ENCODE measurements at regions not wholly inside any gene's neighbourhood (a gene's known extent, or its start where the extent isn't known, plus 50 kb on each side); places are given as distances from the start of the nearest gene placed in this dataset.

DNA sequence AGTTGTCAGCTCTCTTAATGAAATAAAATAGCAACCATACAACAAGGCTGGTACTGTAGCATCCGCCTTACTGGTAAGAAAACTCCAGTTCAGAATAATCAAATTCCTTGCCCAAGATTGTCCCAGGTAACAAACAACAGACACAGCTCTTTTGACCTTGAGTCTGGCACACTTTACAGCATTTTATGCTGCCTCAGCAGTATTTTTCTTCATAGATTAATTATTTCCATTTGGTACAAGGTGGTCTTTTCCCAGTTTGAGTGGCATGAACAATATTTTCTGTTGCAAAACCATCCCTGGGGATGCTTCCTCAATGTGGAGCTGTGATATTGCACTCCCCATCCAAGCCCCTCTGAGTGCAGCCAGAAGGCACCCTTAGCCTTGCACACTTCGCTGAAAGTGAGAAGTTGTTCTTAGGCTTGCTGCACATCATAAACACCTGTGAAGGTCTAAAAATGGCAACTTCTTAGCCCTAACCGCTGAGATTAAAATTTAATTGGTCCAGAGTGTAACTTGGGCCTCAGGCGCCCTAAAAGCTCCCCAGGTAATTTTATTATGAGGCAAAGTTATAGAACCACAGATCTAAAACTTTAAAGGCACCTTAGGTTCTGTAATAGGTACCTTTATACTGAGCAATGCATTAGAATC lies 523.3 kb downstream of the CMPK2 start:
- Histone ChIP-seq H3F3A (ENCODE audit: insufficient read depth, low read length, poor library complexity, severe bottlenecking) (no peaks in the 10 kb centered on the region), H3K9me3 (ENCODE audit: low read length) (no peaks in the 10 kb centered on the region), H3K9ac (ENCODE audit: low read length) (no peak overlapping the region), H3K4me3 (ENCODE audit: low read length) (no peak overlapping the region), H3K27me3 (ENCODE audit: insufficient read depth, low read depth, low read length) (no peaks in the 10 kb centered on the region), H3K9me2 (ENCODE audit: insufficient read depth, low read length) (no peaks in the 10 kb centered on the region), H3K4me2 (ENCODE audit: low read length) (no peak overlapping the region), H4K20me1 (ENCODE audit: insufficient read depth) (no peaks in the 10 kb centered on the region), H2AFZ (ENCODE audit: low read depth, low read length) (no peak overlapping the region), H3K36me3 (ENCODE audit: insufficient read depth, low read length) (no peaks in the 10 kb centered on the region), H3K79me2 (replicated peaks; ENCODE audit: insufficient read depth, low read length) (no peaks in the 10 kb centered on the region), H3K27ac (ENCODE audit: low read length) (no peak overlapping the region)
- TF ChIP-seq RAD21 (conservative IDR thresholded peaks at IDR 0.05) (no peak), SMC3 (conservative IDR thresholded peaks at IDR 0.05; ENCODE audit: poor library complexity) (no peak), EZH2 (IDR thresholded peaks at IDR 0.05; ENCODE audit: borderline replicate concordance, insufficient read depth, low read length, poor library complexity, severe bottlenecking) (no peak), MXI1 (conservative IDR thresholded peaks at IDR 0.05; ENCODE audit: poor library complexity, severe bottlenecking) (no peak), POLR2AphosphoS5 (IDR thresholded peaks at IDR 0.05) (no peak), EP300 (conservative IDR thresholded peaks at IDR 0.05; ENCODE audit: poor library complexity, severe bottlenecking) (no peak), TAF1 (IDR thresholded peaks at IDR 0.05; ENCODE audit: low read depth) (no peak)
- TF ChIP-seq, protein P1, sequence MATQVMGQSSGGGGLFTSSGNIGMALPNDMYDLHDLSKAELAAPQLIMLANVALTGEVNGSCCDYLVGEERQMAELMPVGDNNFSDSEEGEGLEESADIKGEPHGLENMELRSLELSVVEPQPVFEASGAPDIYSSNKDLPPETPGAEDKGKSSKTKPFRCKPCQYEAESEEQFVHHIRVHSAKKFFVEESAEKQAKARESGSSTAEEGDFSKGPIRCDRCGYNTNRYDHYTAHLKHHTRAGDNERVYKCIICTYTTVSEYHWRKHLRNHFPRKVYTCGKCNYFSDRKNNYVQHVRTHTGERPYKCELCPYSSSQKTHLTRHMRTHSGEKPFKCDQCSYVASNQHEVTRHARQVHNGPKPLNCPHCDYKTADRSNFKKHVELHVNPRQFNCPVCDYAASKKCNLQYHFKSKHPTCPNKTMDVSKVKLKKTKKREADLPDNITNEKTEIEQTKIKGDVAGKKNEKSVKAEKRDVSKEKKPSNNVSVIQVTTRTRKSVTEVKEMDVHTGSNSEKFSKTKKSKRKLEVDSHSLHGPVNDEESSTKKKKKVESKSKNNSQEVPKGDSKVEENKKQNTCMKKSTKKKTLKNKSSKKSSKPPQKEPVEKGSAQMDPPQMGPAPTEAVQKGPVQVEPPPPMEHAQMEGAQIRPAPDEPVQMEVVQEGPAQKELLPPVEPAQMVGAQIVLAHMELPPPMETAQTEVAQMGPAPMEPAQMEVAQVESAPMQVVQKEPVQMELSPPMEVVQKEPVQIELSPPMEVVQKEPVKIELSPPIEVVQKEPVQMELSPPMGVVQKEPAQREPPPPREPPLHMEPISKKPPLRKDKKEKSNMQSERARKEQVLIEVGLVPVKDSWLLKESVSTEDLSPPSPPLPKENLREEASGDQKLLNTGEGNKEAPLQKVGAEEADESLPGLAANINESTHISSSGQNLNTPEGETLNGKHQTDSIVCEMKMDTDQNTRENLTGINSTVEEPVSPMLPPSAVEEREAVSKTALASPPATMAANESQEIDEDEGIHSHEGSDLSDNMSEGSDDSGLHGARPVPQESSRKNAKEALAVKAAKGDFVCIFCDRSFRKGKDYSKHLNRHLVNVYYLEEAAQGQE (IDR thresholded peaks at IDR 0.05; ENCODE audit: borderline replicate concordance) = no peak
- TF ChIP-seq, protein P2, sequence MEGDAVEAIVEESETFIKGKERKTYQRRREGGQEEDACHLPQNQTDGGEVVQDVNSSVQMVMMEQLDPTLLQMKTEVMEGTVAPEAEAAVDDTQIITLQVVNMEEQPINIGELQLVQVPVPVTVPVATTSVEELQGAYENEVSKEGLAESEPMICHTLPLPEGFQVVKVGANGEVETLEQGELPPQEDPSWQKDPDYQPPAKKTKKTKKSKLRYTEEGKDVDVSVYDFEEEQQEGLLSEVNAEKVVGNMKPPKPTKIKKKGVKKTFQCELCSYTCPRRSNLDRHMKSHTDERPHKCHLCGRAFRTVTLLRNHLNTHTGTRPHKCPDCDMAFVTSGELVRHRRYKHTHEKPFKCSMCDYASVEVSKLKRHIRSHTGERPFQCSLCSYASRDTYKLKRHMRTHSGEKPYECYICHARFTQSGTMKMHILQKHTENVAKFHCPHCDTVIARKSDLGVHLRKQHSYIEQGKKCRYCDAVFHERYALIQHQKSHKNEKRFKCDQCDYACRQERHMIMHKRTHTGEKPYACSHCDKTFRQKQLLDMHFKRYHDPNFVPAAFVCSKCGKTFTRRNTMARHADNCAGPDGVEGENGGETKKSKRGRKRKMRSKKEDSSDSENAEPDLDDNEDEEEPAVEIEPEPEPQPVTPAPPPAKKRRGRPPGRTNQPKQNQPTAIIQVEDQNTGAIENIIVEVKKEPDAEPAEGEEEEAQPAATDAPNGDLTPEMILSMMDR (IDR thresholded peaks at IDR 0.05; ENCODE audit: poor library complexity, severe bottlenecking) = no peak

DNA sequence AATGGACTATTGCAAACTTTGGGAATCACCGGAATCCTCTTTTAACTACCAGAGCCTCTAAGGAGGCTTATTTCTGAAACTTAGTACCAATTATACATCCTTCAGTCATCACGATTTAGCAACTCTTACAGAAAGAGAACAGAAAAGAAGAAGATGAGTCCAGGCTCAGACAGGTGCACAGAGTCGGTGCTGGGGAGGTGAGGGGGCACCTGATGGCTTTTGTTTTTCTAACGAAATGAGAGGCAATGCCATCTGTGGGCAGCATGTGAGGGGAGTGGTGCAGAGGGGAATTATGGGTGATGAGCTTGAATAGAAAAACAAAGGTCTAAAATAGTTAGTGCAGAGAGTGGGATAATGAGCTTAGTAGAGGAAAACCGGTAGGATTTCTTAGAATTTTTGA lies 522.6 kb downstream of the CMPK2 start:
- no peak overlapping the region for H3K9ac ChIP-seq (ENCODE audit: low read length)
- no peak overlapping the region for H3K4me2 ChIP-seq (ENCODE audit: low read length)
- H3F3A ChIP-seq (ENCODE audit: insufficient read depth, low read length, poor library complexity, severe bottlenecking) = no peaks in the 10 kb centered on the region
- H3K27ac ChIP-seq (ENCODE audit: low read length) = no peak overlapping the region
- no peak overlapping the region for H2AFZ ChIP-seq (ENCODE audit: low read depth, low read length)
- H3K9me2 ChIP-seq (ENCODE audit: insufficient read depth, low read length) = no peaks in the 10 kb centered on the region
- TF ChIP-seq SMC3 (conservative IDR thresholded peaks at IDR 0.05; ENCODE audit: poor library complexity) = no peak
- TF ChIP-seq RAD21 (conservative IDR thresholded peaks at IDR 0.05) = no peak
- TF ChIP-seq EP300 (conservative IDR thresholded peaks at IDR 0.05; ENCODE audit: poor library complexity, severe bottlenecking) = no peak
- no peak for TF ChIP-seq MXI1 (conservative IDR thresholded peaks at IDR 0.05; ENCODE audit: poor library complexity, severe bottlenecking)
- no peak for TF ChIP-seq POLR2AphosphoS5 (IDR thresholded peaks at IDR 0.05)
- H3K79me2 ChIP-seq (replicated peaks; ENCODE audit: insufficient read depth, low read length) = no peaks in the 10 kb centered on the region
- no peaks in the 10 kb centered on the region for H3K27me3 ChIP-seq (ENCODE audit: insufficient read depth, low read depth, low read length)
- H3K36me3 ChIP-seq (ENCODE audit: insufficient read depth, low read length) = no peaks in the 10 kb centered on the region
- no peak overlapping the region for H3K4me3 ChIP-seq (ENCODE audit: low read length)
- no peaks in the 10 kb centered on the region for H3K9me3 ChIP-seq (ENCODE audit: low read length)
- no peaks in the 10 kb centered on the region for H4K20me1 ChIP-seq (ENCODE audit: insufficient read depth)

Measured in neural cell (in vitro differentiated cells).